HuH-7.5 (cell line): ENCODE measurements at regions not wholly inside any gene's neighbourhood (a gene's known extent, or its start where the extent isn't known, plus 50 kb on each side); places are given as distances from the start of the nearest gene placed in this dataset.
"Not testable (repeated sequence)": the region's sequence is repeated elsewhere in the genome, so short reads cannot be mapped to it uniquely, and the experiment has no call there.

Experiments
- DNase-seq: peaks from one replicate; pipeline ENCODE4 v3.0.0; 2011; ENCODE audit warnings: low spot score

DNA sequence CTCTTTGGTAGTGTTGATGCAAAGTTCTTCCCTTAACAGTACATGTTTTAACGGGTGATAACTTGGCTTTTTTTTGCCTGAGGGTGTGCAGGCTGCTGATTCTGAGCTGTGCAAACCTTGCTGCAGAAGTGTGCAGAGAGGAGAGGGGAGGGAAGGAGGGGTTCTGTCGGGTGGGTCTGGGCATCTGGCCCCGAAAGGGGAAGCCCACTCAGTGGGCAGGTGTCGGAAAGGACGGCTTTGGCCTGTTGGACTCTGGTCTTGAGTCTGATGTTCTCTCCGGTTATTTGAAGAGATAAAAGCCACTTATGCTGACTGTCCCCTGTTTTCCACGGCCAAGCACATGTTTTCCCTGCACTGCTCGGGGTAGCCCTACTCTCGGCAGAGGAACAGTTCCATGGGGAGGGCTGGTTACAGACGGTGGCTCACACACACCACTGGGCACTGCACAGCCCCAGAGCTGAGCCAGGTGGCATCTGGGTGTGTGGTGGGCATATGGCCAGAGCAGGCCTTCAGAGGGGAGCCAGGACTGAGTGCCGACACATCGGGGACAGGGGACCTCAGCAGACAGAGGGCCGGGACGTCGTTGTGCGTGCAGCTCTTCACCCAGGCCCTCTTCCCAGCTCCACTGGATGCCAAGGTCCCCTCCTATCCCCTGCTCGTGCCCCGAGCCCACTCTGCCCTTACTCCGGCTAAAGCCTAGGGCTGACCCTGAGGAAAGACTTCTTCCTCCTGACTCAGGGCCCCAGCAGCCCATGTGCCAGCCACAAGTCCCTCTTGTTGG lies 93.2 kb downstream of the TEX29 start:
- no peak for DNase-seq

GRCh38 chr13:111414341-111414740 lies 93.9 kb downstream of the TEX29 start:
- no peak for DNase-seq

- no peak for DNase-seq
These were observed 94.8 kb downstream of the TEX29 start for GRCh38 chr13:111415246-111415645.

GRCh38 chr13:111415765-111416164 lies 95.3 kb downstream of the TEX29 start:
- no peak for DNase-seq

- no peak for DNase-seq
These were observed 97.7 kb downstream of the TEX29 start for GRCh38 chr13:111418101-111418500.

GRCh38 chr13:111420113-111420876 lies 99.9 kb downstream of the TEX29 start:
- no peak for DNase-seq

- DNase-seq: no peak
These were observed 100.8 kb downstream of the TEX29 start for GRCh38 chr13:111421216-111421615.

- DNase-seq: no peak
These were observed 101.9 kb downstream of the TEX29 start for GRCh38 chr13:111422348-111422747.

- DNase-seq: no peak
These were observed 102.8 kb downstream of the TEX29 start for GRCh38 chr13:111423168-111423785.

GRCh38 chr13:111424134-111424533 lies 103.7 kb downstream of the TEX29 start:
- no peak for DNase-seq

DNA sequence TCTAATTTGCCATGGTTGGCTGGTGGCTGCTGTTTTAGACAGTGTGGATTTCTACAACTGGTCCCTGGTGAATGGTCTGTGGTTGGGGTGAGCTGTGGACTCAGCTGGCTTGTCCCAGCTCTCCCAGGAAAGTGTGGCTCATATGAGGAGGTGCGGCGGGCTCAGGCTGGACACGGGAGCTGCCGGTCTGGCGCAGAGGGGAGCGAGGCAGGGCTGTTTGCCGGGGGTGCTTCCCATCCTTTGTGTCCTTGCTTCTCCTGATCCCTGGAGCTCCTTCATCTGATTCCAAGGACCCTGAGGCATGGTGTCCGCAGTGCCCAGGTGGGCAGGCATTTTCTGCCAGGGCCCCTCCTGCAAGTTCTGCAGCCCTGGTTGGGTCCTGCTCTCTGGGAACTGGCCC lies 104.9 kb downstream of the TEX29 start:
- DNase-seq: no peak

- peak; percentile 41 for DNase-seq
These were observed 108.7 kb downstream of the TEX29 start for GRCh38 chr13:111429064-111429558.

GRCh38 chr13:111431206-111431605 lies 110.8 kb downstream of the TEX29 start:
- no peak for DNase-seq

DNA sequence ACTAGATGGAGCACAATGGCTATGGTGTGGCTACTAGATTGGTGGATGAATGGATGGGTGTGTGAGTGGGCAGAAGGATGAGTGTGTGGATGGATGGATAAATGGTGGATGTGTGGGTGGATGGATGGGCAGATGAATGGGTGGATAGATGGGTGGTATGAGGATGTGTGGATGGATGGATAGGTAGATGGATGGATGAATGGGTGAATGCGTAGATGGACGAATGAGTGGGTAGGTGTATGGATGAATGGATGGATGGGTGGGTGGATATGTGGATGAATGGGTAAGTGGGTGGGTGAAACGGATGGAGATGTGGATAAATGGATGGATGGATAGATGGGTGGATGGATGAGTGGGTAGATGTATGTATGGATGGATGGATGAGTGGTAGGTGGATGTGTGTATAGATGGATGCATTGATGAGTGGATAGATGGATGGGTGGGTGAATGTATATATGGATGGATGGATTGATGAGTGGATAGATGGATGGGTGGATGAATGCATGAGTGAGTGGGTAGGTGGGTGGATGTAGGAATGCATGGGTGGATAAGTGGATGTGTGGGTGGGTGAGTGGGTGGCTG lies 114.2 kb downstream of the TEX29 start:
- DNase-seq: no peak

GRCh38 chr13:111436446-111436845 lies 116.0 kb downstream of the TEX29 start:
- DNase-seq: no peak

DNA sequence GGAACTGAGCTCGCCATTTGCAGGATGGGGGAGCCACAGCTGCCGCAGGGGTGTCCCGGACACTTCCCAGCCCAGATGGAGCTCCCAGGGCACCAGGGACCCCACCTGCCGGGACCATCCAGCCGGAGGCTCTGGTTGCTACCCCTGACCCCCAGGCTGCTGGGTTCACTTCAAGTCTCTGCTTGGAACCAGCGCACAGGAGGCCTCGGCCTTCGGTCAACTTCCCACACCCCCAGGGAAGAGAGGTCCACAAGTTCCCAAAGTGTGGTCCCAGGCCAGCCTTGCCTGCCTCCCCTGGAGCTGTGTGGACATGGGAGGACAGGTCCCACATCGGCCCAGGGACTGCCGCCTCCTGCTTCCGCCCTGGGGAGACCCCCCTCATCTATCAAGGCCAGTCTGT lies 117.0 kb downstream of the TEX29 start:
- no peak for DNase-seq

- DNase-seq: no peak
These were observed 117.6 kb downstream of the TEX29 start for GRCh38 chr13:111437856-111438547.

- DNase-seq: not testable (repeated sequence)
These were observed 120.0 kb downstream of the TEX29 start for GRCh38 chr13:111440492-111440891.

- DNase-seq: no peak
These were observed 123.5 kb downstream of the TEX29 start for GRCh38 chr13:111443981-111444380.

DNA sequence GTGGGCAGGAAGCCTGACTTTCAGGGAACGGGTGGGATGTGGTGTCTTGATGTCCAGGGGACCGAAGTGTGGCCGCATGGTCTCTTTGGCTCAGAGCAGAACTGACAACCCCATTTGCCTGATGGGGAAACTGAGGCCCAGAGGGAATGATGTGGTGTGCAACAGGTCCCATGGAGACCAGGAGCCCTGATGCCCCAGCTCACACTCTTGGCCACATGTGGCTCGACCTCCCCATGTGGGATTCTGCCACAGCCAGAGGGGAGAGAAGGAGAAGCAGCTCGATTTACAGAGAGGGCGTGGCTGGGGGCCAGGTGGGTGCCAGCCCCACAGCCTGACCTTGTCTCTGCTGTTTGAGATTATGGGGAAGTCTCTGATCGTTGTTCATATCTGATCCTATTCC lies 128.1 kb downstream of the TEX29 start:
- DNase-seq: no peak

DNA sequence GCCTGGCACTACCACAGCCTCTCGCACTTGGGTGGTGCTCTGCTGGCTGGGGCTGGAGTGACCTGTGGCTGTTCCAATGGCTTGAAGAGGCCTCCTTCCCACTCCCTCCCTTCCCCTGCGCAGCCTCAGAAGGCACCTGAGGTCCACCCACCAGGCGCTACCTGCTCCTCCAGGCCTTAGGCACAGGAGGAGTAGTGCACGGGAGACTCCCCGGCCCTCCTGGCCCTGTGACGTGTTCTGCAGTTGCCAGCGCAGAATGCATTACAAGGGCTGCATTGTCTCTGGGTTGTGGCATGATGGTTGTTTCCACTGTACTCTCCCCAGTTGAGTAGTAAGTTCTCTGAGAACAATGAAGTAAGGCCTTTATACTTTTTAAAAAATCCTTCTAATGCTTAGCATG lies 128.6 kb downstream of the TEX29 start:
- no peak for DNase-seq

GRCh38 chr13:111451402-111451801 lies 131.0 kb downstream of the TEX29 start:
- no peak for DNase-seq
